GM19463 (cell line): ENCODE measurements at regions not wholly inside any gene's neighbourhood (a gene's known extent, or its start where the extent isn't known, plus 50 kb on each side); places are given as distances from the start of the nearest gene placed in this dataset.

ENCODE experiments used
- ATAC-seq: cut with Tn5 transposase; IDR thresholded peaks from one replicate; pipeline ENCODE4 v1.9.1; 2021; ENCODE audit warnings: mild to moderate bottlenecking, moderate library complexity; ENCODE audit not compliant: unreplicated experiment

DNA sequence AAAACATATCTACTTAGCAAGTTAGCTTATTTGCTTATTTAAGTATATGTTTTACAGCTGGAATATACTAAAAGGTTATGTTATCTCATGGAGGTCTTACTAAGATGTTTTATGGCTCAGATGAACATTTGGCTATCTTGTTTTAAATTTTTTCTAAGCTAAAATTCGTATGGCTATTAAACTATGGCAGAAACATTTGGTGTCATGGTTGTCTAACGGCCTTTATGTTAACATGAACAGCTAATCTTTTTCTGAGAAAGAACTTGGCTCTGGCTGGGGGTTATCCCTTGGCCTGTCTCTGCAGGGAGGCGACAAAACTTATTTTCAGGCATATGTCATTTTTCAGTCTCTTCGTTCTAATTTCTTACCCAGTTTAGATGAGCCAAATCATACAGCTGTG lies 101.5 kb upstream of the MTPN start:
- no peak for ATAC-seq

DNA sequence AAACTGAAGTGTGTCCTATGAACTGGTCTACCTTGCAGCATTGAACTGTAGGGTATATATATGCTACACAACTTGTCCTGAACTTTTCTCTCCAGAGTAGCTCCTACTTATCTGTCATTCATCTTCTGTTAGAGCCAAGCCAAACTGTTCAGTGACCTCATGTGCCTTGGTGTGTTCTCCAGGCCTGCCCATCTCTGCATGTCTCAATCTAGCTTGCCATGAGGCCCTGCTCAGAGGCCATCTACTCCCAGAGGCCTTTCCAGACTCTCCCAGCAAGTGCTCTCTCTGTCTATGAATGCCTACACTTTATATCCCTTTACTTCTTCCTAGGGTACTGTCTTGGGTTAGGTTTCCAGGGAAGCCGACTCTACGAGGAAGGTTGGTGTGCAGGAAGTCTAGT lies 99.8 kb upstream of the MTPN start:
- no peak for ATAC-seq

- ATAC-seq: no peak
These were observed 97.7 kb upstream of the MTPN start for GRCh38 chr7:136074843-136075242.

GRCh38 chr7:136072447-136072846 lies 95.3 kb upstream of the MTPN start:
- no peak for ATAC-seq

- ATAC-seq: no peak
These were observed 93.8 kb upstream of the MTPN start for GRCh38 chr7:136070736-136071505.

GRCh38 chr7:136069840-136070529 lies 92.8 kb upstream of the MTPN start:
- ATAC-seq: no peak

GRCh38 chr7:136067277-136067676 lies 90.1 kb upstream of the MTPN start:
- no peak for ATAC-seq

DNA sequence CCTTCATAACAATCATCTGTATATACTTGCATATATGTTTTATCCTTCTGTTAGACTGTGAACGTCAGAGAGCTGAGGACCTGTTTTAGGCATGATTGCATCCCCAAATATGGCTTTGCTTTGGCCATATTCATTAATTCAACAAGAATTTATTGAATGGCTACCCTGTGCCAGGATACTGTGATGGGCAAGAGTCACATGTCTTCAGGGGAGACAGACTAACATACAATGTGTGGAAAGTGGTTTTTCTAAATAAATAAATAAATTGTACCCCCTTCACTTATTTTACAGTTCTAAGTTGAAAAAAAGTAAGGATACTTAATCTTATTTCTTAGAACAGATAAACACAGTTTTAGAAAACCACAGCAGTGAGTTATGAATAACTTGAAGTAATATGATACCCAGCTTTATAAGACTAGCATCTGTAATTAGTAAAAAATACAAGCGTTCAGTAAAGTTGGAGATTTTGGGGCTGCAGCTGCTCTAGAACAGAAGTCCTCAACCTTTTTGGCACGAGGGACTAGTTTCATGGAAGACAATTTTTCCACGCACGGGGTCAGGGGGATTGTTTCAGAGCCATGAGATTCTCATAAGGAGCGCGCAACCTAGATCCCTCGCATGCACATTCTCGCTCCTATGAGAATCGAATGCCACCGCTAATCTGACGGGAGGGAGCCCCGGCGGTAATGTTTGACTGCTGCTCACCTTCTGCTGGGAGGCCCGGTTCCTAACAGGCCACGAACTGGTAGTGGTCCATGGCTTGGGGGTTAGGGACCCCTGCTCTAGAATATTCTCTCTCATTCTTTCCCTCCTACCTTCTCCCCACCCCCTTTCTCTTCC lies 89.4 kb upstream of the MTPN start:
- ATAC-seq: no peak

DNA sequence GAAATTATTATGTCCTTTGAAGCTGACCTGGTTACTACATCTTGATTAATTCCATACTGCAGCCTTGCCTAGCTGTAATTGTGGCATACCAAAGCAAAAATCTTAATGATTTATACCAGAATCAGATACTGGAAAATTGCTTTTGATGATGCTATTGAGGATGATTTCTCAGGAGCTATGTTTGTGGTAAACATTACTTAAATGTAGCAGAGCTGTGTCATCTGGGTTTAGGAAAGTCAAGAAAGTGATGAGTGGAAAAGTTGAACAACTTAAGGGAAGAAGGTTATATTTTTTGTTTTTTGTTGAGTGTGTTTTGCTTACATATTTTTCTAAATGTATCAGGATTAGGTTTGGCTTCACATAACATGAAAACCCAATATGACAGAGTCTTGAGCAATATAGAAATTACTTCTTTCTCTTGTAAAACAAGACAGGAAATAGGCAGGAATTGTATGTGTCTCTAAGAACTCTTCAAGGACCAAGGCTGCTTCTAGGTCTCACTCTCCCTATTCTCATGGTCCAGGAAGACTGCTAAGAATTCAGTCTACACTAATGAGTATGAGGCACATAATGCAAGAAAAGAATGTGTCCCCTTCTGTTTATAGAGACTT lies 87.6 kb upstream of the MTPN start:
- no peak for ATAC-seq

DNA sequence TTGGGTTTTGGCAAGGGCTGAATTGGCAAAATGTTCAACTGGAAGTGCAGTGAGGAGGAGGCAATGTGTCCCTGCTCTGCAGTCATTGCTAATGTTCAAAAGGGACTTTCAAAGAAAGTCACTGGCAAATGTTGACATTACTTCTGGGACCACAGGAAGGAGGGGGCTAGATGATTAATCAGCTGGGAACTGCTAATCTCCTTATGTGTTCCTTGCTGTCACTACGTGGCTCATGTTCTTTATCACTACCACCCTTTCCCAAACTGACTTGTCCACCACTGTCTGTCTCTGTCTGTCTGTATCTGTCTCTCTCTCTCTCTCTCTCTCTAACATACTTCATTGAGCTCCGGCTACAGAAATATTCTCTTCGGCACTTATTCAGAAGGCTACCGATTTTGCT lies 86.9 kb upstream of the MTPN start:
- no peak for ATAC-seq

DNA sequence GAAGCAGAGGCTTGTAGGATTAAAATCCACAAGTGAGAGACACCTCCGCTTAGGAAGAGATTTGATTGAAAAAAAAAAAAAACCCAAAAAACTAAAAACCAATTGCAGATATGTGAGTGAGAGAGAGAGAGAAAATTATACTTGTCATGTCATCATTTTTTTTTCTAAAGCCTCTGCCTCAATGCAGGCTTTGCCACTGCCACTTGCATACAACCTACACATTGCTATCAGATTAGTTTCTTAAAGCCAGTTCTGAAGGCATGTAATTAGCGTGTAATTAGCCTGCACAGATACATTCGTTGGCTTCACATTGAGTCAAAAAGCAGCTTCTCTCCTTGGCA lies 86.1 kb upstream of the MTPN start:
- ATAC-seq: no peak

DNA sequence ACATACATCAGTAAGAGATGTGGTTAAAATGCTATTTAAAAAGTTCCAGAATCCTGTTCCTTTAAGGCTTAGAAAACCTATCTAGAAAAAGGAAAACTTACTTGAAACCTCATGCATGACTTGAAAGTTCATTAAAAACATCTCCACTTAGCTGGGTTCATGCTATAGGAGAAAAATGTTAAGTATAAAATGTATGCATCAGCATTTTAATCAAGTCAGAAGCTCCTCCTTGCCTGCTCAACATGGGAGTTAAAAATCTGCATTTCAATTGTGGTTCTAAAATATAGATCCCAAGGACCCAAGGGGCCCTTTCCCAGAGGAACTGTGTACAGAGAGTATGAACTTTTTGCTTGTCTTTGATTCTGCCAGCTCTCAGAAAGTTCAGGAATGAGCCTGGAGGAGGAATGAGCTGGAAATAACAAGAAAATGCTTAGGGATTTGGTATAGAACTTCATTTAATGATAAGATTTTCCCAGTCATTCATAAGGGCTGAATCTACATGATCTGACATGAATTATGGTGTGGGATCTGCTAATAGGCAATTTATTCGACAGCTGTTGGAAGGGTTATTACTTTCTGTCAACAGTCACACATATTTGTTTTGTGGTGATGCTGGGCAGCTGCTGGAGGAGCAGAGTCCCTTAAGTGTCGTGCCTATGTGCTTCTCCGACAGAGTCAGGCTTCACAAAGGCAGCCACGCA lies 85.6 kb upstream of the MTPN start:
- no peak for ATAC-seq

- ATAC-seq: no peak
These were observed 84.3 kb upstream of the MTPN start for GRCh38 chr7:136061433-136061832.

DNA sequence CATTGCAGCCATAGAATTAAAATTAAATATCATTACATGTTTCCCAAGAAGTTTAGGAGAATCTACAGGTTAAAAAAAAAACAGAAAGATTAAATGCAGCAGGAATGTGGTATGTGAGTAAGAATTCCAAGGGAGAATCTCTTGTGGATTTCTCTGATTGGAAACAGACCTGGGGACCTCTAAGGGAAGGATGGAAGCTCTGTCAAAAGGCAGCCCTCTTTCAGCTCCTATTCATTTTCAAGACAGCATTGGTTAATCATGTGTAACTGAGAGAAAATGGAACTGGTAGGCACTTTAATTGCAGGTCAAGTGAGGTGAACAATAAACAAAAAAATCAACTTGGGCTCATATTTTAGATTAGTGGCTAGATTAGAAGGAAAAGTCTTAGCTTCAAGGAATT lies 81.4 kb upstream of the MTPN start:
- ATAC-seq: no peak

GRCh38 chr7:136057509-136057908 lies 80.3 kb upstream of the MTPN start:
- no peak for ATAC-seq

GRCh38 chr7:136056651-136057231 lies 79.6 kb upstream of the MTPN start:
- no peak for ATAC-seq

- no peak for ATAC-seq
These were observed 78.1 kb upstream of the MTPN start for GRCh38 chr7:136055266-136055665.

DNA sequence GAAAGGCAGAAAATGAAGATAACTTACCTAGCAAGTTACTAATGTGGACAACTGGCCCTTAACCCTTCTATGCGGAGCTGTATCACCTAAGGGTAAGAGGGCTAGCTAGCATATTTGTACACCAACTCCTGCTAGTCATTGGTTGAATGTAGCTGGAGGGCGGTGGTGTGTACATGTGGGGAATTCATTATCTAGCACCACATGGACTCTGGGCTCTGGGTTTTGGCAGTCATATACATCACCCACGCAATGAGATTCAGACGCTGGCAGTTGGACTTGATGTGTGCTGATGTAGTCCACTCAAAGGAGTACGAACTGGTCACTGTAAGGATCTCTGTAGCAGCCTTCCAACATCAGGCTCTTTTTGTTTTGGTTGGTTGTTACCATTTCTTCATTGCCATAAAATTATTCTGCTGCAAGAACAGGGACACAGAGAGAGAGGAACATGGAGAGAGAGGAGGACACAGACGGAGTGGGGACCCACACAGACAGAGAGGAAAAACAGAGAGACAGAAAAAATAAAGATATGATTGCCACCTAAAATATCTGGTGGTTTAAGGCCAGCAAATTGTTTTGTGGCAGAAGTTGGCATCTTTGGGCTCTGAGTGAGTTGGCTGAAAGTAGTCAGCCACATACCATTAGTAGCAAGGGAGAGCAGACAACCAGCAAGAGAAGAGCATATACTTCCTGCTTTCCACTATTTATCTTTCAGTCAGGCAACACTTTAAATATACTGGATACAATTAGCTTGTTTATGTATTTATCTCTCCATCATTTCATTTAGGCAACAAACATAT lies 76.7 kb upstream of the MTPN start:
- no peak for ATAC-seq

DNA sequence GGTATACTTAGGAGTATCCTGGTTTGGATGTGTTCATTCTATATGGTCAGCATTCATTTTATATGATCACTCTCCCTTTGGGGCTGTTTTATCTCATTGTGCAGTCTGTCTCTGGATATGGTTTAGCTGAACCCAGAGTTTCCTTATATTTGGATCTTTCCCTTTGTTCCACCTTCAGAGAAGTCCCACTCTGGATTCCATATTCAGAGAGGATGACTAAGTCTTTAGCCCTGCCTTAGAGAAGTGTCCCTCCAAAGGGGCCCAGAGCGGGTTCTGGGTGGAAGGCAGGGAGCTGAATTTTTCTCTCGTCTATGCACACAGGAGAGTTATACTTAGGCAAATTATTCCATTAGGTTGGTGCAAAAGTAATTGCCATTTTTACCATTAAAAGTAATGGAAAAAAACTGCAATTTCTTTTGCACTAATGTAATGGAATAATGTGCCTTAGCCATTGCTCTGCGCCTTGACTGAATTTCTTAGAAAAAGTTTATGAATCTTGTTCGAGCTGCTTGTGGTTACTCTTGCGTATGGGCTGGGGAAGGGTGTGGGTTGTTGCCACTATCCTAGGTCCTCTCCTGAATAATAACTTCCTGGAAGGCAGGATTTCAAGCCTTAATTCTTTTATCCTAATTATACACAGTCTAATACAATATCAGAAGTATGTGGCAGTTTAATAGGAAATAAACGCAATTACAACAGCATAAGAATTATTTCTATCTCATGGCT lies 74.2 kb upstream of the MTPN start:
- no peak for ATAC-seq
